ENCODE measurements at regions not wholly inside any gene's neighbourhood (a gene's known extent, or its start where the extent isn't known, plus 50 kb on each side); places are given as distances from the start of the nearest gene placed in this dataset.
"Not testable (repeated sequence)": the region's sequence is repeated elsewhere in the genome, so short reads cannot be mapped to it uniquely, and the experiment has no call there.

DNA sequence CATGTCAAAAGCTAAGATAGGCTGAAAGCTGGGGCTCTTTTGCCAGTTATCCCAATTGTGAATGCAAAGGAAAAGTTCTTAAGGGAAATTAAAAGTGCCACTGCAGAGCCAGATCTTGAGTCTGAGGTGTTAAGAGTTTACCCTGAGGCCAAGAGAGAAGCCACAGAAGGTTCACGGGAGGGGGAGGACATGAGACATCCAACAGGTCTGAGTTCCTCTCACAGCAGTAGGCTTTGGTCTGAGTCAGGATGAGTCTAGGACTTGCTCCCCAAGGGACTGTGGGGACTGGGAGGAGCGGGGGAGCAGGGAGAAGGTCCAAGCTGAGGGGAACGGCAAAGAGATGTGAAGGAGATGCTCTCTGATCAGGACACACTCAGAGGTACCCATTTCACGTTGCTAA is 411.2 kb upstream of the CAMK1G start:
- no peak for DNase-seq (ENCODE audit: low read depth)
- Histone ChIP-seq H3K4me3 (ENCODE audit: low read depth, low read length) (no peak overlapping the region), H3K36me3 (ENCODE audit: control insufficient read depth, insufficient read depth, low read length) (no peaks in the 10 kb centered on the region), H3K27me3 (ENCODE audit: control insufficient read depth, insufficient read depth, low read length) (no peaks in the 10 kb centered on the region)
- TF ChIP-seq, protein P1, sequence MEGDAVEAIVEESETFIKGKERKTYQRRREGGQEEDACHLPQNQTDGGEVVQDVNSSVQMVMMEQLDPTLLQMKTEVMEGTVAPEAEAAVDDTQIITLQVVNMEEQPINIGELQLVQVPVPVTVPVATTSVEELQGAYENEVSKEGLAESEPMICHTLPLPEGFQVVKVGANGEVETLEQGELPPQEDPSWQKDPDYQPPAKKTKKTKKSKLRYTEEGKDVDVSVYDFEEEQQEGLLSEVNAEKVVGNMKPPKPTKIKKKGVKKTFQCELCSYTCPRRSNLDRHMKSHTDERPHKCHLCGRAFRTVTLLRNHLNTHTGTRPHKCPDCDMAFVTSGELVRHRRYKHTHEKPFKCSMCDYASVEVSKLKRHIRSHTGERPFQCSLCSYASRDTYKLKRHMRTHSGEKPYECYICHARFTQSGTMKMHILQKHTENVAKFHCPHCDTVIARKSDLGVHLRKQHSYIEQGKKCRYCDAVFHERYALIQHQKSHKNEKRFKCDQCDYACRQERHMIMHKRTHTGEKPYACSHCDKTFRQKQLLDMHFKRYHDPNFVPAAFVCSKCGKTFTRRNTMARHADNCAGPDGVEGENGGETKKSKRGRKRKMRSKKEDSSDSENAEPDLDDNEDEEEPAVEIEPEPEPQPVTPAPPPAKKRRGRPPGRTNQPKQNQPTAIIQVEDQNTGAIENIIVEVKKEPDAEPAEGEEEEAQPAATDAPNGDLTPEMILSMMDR (IDR thresholded peaks at IDR 0.05; ENCODE audit: insufficient read depth, low read length, poor library complexity, severe bottlenecking): no peak

- DNase-seq (ENCODE audit: low read depth); H3K27me3 ChIP-seq (ENCODE audit: control insufficient read depth, insufficient read depth, low read length); H3K36me3 ChIP-seq (ENCODE audit: control insufficient read depth, insufficient read depth, low read length); H3K4me3 ChIP-seq (ENCODE audit: low read depth, low read length): not testable (repeated sequence)
These were observed 410.5 kb upstream of the CAMK1G start for GRCh38 chr1:209172792-209173542.

DNA sequence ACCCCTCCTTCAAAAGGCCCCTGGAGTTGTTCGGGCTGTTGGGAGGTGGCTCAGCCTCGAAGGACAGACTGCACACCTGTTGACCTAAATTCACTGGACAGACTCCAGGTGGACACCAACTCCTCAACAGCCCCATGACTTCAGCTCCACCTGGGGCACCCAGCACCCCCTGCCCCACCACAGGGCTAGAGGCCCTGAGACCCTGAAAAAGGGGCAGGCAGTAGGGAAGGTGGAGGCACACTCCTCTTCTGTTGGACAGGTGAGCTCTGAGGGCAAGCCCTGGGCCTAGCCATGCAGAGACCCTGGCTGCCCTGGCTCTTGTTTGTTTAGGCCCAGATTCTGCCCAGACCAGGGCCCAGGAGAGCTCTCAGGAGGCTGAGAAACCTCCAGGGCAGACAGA is 409.7 kb upstream of the CAMK1G start:
- H3K4me3 ChIP-seq (ENCODE audit: low read depth, low read length); H3K36me3 ChIP-seq (ENCODE audit: control insufficient read depth, insufficient read depth, low read length); H3K27me3 ChIP-seq (ENCODE audit: control insufficient read depth, insufficient read depth, low read length); DNase-seq (ENCODE audit: low read depth): not testable (repeated sequence)

GRCh38 chr1:209176866-209177430 is 406.6 kb upstream of the CAMK1G start:
- DNase-seq (ENCODE audit: low read depth): no peak
- Histone ChIP-seq H3K27me3 (ENCODE audit: control insufficient read depth, insufficient read depth, low read length) (no peaks in the 10 kb centered on the region), H3K4me3 (ENCODE audit: low read depth, low read length) (no peak overlapping the region), H3K36me3 (ENCODE audit: control insufficient read depth, insufficient read depth, low read length) (no peaks in the 10 kb centered on the region)
- TF ChIP-seq, protein P1 (IDR thresholded peaks at IDR 0.05; ENCODE audit: insufficient read depth, low read length, poor library complexity, severe bottlenecking): no peak

- DNase-seq (ENCODE audit: low read depth): no peak
- TF ChIP-seq, protein P1 (IDR thresholded peaks at IDR 0.05; ENCODE audit: insufficient read depth, low read length, poor library complexity, severe bottlenecking): no peak
- no peaks in the 10 kb centered on the region for H3K36me3 ChIP-seq (ENCODE audit: control insufficient read depth, insufficient read depth, low read length)
- H3K27me3 ChIP-seq (ENCODE audit: control insufficient read depth, insufficient read depth, low read length): no peaks in the 10 kb centered on the region
- H3K4me3 ChIP-seq (ENCODE audit: low read depth, low read length): no peak overlapping the region
These were observed 400.3 kb upstream of the CAMK1G start for GRCh38 chr1:209183195-209183594.

- no peak overlapping the region for H3K4me3 ChIP-seq (ENCODE audit: low read depth, low read length)
- TF ChIP-seq, protein P1 (IDR thresholded peaks at IDR 0.05; ENCODE audit: insufficient read depth, low read length, poor library complexity, severe bottlenecking): no peak
- no peak for DNase-seq (ENCODE audit: low read depth)
- H3K36me3 ChIP-seq (ENCODE audit: control insufficient read depth, insufficient read depth, low read length): no peaks in the 10 kb centered on the region
- H3K27me3 ChIP-seq (ENCODE audit: control insufficient read depth, insufficient read depth, low read length): no peaks in the 10 kb centered on the region
These were observed 395.9 kb upstream of the CAMK1G start for GRCh38 chr1:209187589-209187988.
